HG02885 (cell line): ENCODE measurements at regions not wholly inside any gene's neighbourhood (a gene's known extent, or its start where the extent isn't known, plus 50 kb on each side); places are given as distances from the start of the nearest gene placed in this dataset.

Experiments
- ATAC-seq: cut with Tn5 transposase; IDR thresholded peaks from one replicate; pipeline ENCODE4 v1.9.1; 2021; ENCODE audit warnings: mild to moderate bottlenecking; ENCODE audit not compliant: unreplicated experiment, poor library complexity

GRCh38 chr1:193553564-193553963, 367.2 kb upstream of the B3GALT2 start:
- ATAC-seq = no peak

- ATAC-seq = no peak
These were observed 365.9 kb upstream of the B3GALT2 start for GRCh38 chr1:193552274-193552673.

- ATAC-seq = no peak
These were observed 362.7 kb upstream of the B3GALT2 start for GRCh38 chr1:193549081-193549480.

- no peak for ATAC-seq
These were observed 358.8 kb upstream of the B3GALT2 start for GRCh38 chr1:193545171-193545570.

GRCh38 chr1:193543259-193543658, 356.8 kb upstream of the B3GALT2 start:
- ATAC-seq = no peak

GRCh38 chr1:193542690-193543089, 356.3 kb upstream of the B3GALT2 start:
- no peak for ATAC-seq

GRCh38 chr1:193540511-193540910, 354.1 kb upstream of the B3GALT2 start:
- ATAC-seq = peak; percentile 0

GRCh38 chr1:193539731-193540459, 353.5 kb upstream of the B3GALT2 start:
- peak; percentile 55 for ATAC-seq

- ATAC-seq = no peak
These were observed 352.3 kb upstream of the B3GALT2 start for GRCh38 chr1:193538680-193539079.

GRCh38 chr1:193538003-193538354, 351.6 kb upstream of the B3GALT2 start:
- peak; percentile 1 for ATAC-seq

- peak; percentile 87 for ATAC-seq
These were observed 351.0 kb upstream of the B3GALT2 start for GRCh38 chr1:193537266-193538002.

GRCh38 chr1:193533853-193534252, 347.4 kb upstream of the B3GALT2 start:
- no peak for ATAC-seq

GRCh38 chr1:193525917-193526710, 339.7 kb upstream of the B3GALT2 start:
- ATAC-seq = peak; percentile 67

GRCh38 chr1:193525411-193525810, 339.0 kb upstream of the B3GALT2 start:
- no peak for ATAC-seq

GRCh38 chr1:193524616-193525015, 338.2 kb upstream of the B3GALT2 start:
- no peak for ATAC-seq

GRCh38 chr1:193524021-193524420, 337.6 kb upstream of the B3GALT2 start:
- no peak for ATAC-seq

- no peak for ATAC-seq
These were observed 334.1 kb upstream of the B3GALT2 start for GRCh38 chr1:193520472-193520871.

- no peak for ATAC-seq
These were observed 333.5 kb upstream of the B3GALT2 start for GRCh38 chr1:193519922-193520321.

GRCh38 chr1:193516755-193517388, 330.5 kb upstream of the B3GALT2 start:
- ATAC-seq = no peak

- no peak for ATAC-seq
These were observed 328.0 kb upstream of the B3GALT2 start for GRCh38 chr1:193514397-193514796.

GRCh38 chr1:193513032-193513431, 326.6 kb upstream of the B3GALT2 start:
- ATAC-seq = no peak
